SK-N-MC (cell line): ENCODE measurements at regions not wholly inside any gene's neighbourhood (a gene's known extent, or its start where the extent isn't known, plus 50 kb on each side); places are given as distances from the start of the nearest gene placed in this dataset.

Experiments used
- EZH2 ChIP-seq: fragments of 200-600 bp; sonication (generic); IDR thresholded peaks from one replicate; pipeline ENCODE4 v1.6.1; 2017; ENCODE audit warnings: antibody characterized with exemption
- FOXP2 ChIP-seq: optimal IDR thresholded peaks from 2 replicates; pipeline ENCODE3; 2011; ENCODE audit warnings: mild to moderate bottlenecking, moderate library complexity; ENCODE audit not compliant: insufficient read depth; ENCODE audit errors: extremely low read length, control extremely low read depth
- POLR2AphosphoS5 ChIP-seq: IDR thresholded peaks from 2 replicates; pipeline ENCODE4 v1.6.1; 2012; ENCODE audit warnings: mild to moderate bottlenecking, low read depth, low read length, borderline replicate concordance

DNA sequence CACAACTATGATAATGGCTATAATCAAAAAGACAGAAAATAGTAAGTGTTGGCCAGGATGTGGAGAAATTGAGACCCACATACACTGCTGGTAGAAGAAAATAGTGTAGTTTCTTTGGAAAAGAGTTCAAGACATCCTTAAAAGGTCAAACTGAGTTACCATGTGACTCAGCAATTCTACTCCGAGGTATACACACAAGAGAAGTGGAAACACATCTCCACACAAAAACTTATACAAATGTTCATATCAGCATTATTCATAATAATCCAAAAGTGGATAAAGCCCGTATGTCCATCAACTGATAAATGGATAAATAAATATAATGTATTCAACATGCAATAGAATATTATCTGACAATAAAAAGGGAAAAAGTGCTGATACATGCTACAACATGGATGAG, 532.2 kb downstream of the NR2F1-AS1 start:
- TF ChIP-seq EZH2 (no peak), POLR2AphosphoS5 (no peak), FOXP2 (no peak)
